Natural killer cell (primary cell): ENCODE measurements at regions not wholly inside any gene's neighbourhood (a gene's known extent, or its start where the extent isn't known, plus 50 kb on each side); places are given as distances from the start of the nearest gene placed in this dataset.

Source experiments
- ATAC-seq, 3 donors: fragments of 150-1000 bp in 2 of 3; fragments of 200-7000 bp in 1 of 3; cut with Tn5 transposase; 1 replicate in 1 of 3; 2 replicates in 2 of 3; pipeline ENCODE4 v1.10.0; 2021; ENCODE audit warnings: mild to moderate bottlenecking in 2 of 3, moderate library complexity in 2 of 3
- DNase-seq, 2 donors: peaks; one replicate each; pipeline versions ENCODE4 v3.0.0 to v3.0.0-alpha.2; 2013 to 2021; ENCODE audit warnings: mixed read lengths in 1 of 2
- H3K27ac ChIP-seq: one replicate; pipeline ENCODE4 v1.5.1; 2013; ENCODE audit warnings: mild to moderate bottlenecking, low read length
- H3K27me3 ChIP-seq: one replicate; pipeline ENCODE4 v1.6.1; 2013; ENCODE audit warnings: low read length; ENCODE audit not compliant: control insufficient read depth, insufficient read depth
- H3K36me3 ChIP-seq: one replicate; pipeline ENCODE4 v1.6.1; 2013; ENCODE audit warnings: low read length; ENCODE audit not compliant: control insufficient read depth, insufficient read depth
- H3K4me1 ChIP-seq: one replicate; pipeline ENCODE4 v1.6.1; 2013; ENCODE audit warnings: low read length; ENCODE audit not compliant: control insufficient read depth, insufficient read depth
- H3K4me3 ChIP-seq: one replicate; pipeline ENCODE4 v1.5.1; 2013; ENCODE audit warnings: low read length
- H3K9me3 ChIP-seq: one replicate; pipeline ENCODE4 v1.6.1; 2013; ENCODE audit warnings: low read length; ENCODE audit not compliant: control insufficient read depth, insufficient read depth
- H3K27ac Mint-ChIP-seq, 2 donors: one replicate each; pipeline ENCODE4 v1.8.0; 2022; ENCODE audit warnings: mild to moderate bottlenecking in 2 of 2, mixed read lengths in 2 of 2, moderate library complexity in 1 of 2
- H3K27me3 Mint-ChIP-seq, 2 donors: one replicate each; pipeline ENCODE4 v1.8.0; 2022; ENCODE audit warnings: low read depth in 2 of 2, mixed read lengths in 2 of 2
- H3K36me3 Mint-ChIP-seq: one replicate; pipeline ENCODE4 v1.8.0; 2022; ENCODE audit warnings: mixed read lengths
- H3K4me1 Mint-ChIP-seq, 2 donors: one replicate each; pipeline ENCODE4 v1.8.0; 2022; ENCODE audit warnings: mixed read lengths in 2 of 2
- H3K4me3 Mint-ChIP-seq: one replicate; pipeline ENCODE4 v1.8.0; 2022; ENCODE audit warnings: mild to moderate bottlenecking, moderate library complexity, mixed read lengths
- H3K9me3 Mint-ChIP-seq, 2 donors: one replicate each; pipeline ENCODE4 v1.8.0; 2022; ENCODE audit warnings: mixed read lengths in 2 of 2
- CTCF ChIP-seq: fragments of 200-600 bp; IDR thresholded peaks from one replicate; pipeline ENCODE4 v1.8.0; 2022; ENCODE audit warnings: antibody characterized with exemption
- WGBS: methylation state at CpG from one replicate; pipeline ENCODE4 v1.1.7; 2013; ENCODE audit warnings: missing lambda C conversion rate; ENCODE audit not compliant: insufficient coverage; 5-methylcytosine and 5-hydroxymethylcytosine counted together
- intact Hi-C: fragments of 100-400 bp; cut with micrococcal nuclease; formaldehyde crosslinking; loops from one replicate; pipeline ENCODE4 v1.14.2; 2022

- Mint-ChIP-seq H3K27me3 (peaks cover 0 to 15% of the 10 kb centered on the region in 2 donors), H3K4me1 (no peaks in the 10 kb centered on the region), H3K27ac (no peak overlapping the region), H3K4me3 (no peak overlapping the region), H3K36me3 (no peaks in the 10 kb centered on the region), H3K9me3 (no peaks in the 10 kb centered on the region)
- no peak for TF ChIP-seq CTCF
- Histone ChIP-seq H3K27ac (no peak overlapping the region), H3K4me1 (no peaks in the 10 kb centered on the region), H3K4me3 (no peak overlapping the region), H3K9me3 (no peaks in the 10 kb centered on the region), H3K36me3 (no peaks in the 10 kb centered on the region), H3K27me3 (no peaks in the 10 kb centered on the region)
- WGBS, result 89% methylated on average over 3 of the region's 3 CpGs
- no peak for ATAC-seq
- DNase-seq, result no peak
- intact Hi-C loops, result no loop called here
Observed at GRCh38 chr20:40452758-40453157, 236.3 kb downstream of the MAFB start.

GRCh38 chr20:40451552-40451951, 237.5 kb downstream of the MAFB start:
- ATAC-seq, result no peak
- Mint-ChIP-seq H3K4me1 (no peaks in the 10 kb centered on the region), H3K36me3 (no peaks in the 10 kb centered on the region)

GRCh38 chr20:40449974-40450616, 238.9 kb downstream of the MAFB start:
- no peaks in the 10 kb centered on the region for H3K4me1 Mint-ChIP-seq
- H3K9me3 ChIP-seq, result no peaks in the 10 kb centered on the region
- no peak overlapping the region for H3K4me3 ChIP-seq
- no peaks in the 10 kb centered on the region for H3K4me1 ChIP-seq
- H3K9me3 Mint-ChIP-seq, result no peaks in the 10 kb centered on the region
- TF ChIP-seq CTCF, result no peak
- peaks cover 0 to 8% of the 10 kb centered on the region in 2 donors for H3K27me3 Mint-ChIP-seq
- no peaks in the 10 kb centered on the region for H3K36me3 ChIP-seq
- ATAC-seq (no peak), DNase-seq (no peak)
- no peaks in the 10 kb centered on the region for H3K36me3 Mint-ChIP-seq
- 83% methylated on average over 4 of the region's 4 CpGs for WGBS
- H3K27ac Mint-ChIP-seq, result no peak overlapping the region
- intact Hi-C loops, result no loop called here
- no peak overlapping the region for H3K4me3 Mint-ChIP-seq
- H3K27me3 ChIP-seq, result no peaks in the 10 kb centered on the region
- no peak overlapping the region for H3K27ac ChIP-seq

More at GRCh38 chr20:40451552-40451951, 237.5 kb downstream of the MAFB start:
- no peaks in the 10 kb centered on the region for H3K4me1 ChIP-seq
- H3K27ac ChIP-seq, result no peak overlapping the region
- no CpG with 5 or more reads among the region's 1 CpG for WGBS
- H3K9me3 Mint-ChIP-seq, result no peaks in the 10 kb centered on the region
- H3K36me3 ChIP-seq, result no peaks in the 10 kb centered on the region
- no peaks in the 10 kb centered on the region for H3K27me3 ChIP-seq
- no peak overlapping the region for H3K4me3 ChIP-seq
- no peak overlapping the region for H3K4me3 Mint-ChIP-seq
- peaks cover 0 to 15% of the 10 kb centered on the region in 2 donors for H3K27me3 Mint-ChIP-seq
- intact Hi-C loops, result no loop called here
- no peak for DNase-seq
- no peak overlapping the region for H3K27ac Mint-ChIP-seq
- no peaks in the 10 kb centered on the region for H3K9me3 ChIP-seq
- no peak for TF ChIP-seq CTCF

GRCh38 chr20:40449144-40449690, 239.8 kb downstream of the MAFB start:
- Histone ChIP-seq H3K36me3 (no peaks in the 10 kb centered on the region), H3K9me3 (no peaks in the 10 kb centered on the region), H3K27ac (no peak overlapping the region), H3K4me1 (no peaks in the 10 kb centered on the region), H3K4me3 (no peak overlapping the region), H3K27me3 (no peaks in the 10 kb centered on the region)
- Mint-ChIP-seq H3K27ac (no peak overlapping the region), H3K9me3 (no peaks in the 10 kb centered on the region), H3K4me1 (no peaks in the 10 kb centered on the region), H3K4me3 (no peak overlapping the region), H3K36me3 (no peaks in the 10 kb centered on the region), H3K27me3 (no peaks in the 10 kb centered on the region)
- WGBS, result 75% methylated on average over 2 of the region's 2 CpGs
- ATAC-seq (no peak), DNase-seq (no peak)
- TF ChIP-seq CTCF, result no peak
- intact Hi-C loops, result no loop called here
